BLaER1 treated with 17β-estradiol and CSF1 and Interleukin-3, amounts not matched to agents 10 nM and 100 nM (cell line): ENCODE measurements at regions not wholly inside any gene's neighbourhood (a gene's known extent, or its start where the extent isn't known, plus 50 kb on each side); places are given as distances from the start of the nearest gene placed in this dataset.

Experiments
- H3K27ac ChIP-seq, 11 experiments: shearing (Covaris generic); formaldehyde crosslinking; 2 replicates each; pipeline ENCODE4 v1.8.1; 2022
- H3K27me3 ChIP-seq, 11 experiments: shearing (Covaris generic); formaldehyde crosslinking; 2 replicates each; pipeline ENCODE4 v1.8.1; 2022
- H3K36me3 ChIP-seq, 11 experiments: shearing (Covaris generic); formaldehyde crosslinking; 2 replicates each; pipeline ENCODE4 v1.8.1; 2022
- H3K4me1 ChIP-seq, 10 experiments: shearing (Covaris generic); formaldehyde crosslinking; 2 replicates each; pipeline ENCODE4 v1.8.1; 2022
- H3K4me2 ChIP-seq, 11 experiments: shearing (Covaris generic); formaldehyde crosslinking; 2 replicates each; pipeline ENCODE4 v1.8.1; 2022
- H3K4me3 ChIP-seq, 10 experiments: shearing (Covaris generic); formaldehyde crosslinking; 2 replicates each; pipeline ENCODE4 v1.8.1; 2022
- H3K9ac ChIP-seq, 11 experiments: shearing (Covaris generic); formaldehyde crosslinking; 2 replicates each; pipeline ENCODE4 v1.8.1; 2022
- H3K9me3 ChIP-seq, 11 experiments: shearing (Covaris generic); formaldehyde crosslinking; replicated peaks in 1 of 11; 2 replicates each; pipeline ENCODE4 v1.8.1; 2022
- H4K20me1 ChIP-seq, 11 experiments: shearing (Covaris generic); formaldehyde crosslinking; 2 replicates each; pipeline ENCODE4 v1.8.1; 2022
- Cebpa-rat ChIP-seq, 11 experiments: shearing (Covaris generic); IDR thresholded peaks; 2 replicates each; pipeline ENCODE4 v1.8.1; 2022

DNA sequence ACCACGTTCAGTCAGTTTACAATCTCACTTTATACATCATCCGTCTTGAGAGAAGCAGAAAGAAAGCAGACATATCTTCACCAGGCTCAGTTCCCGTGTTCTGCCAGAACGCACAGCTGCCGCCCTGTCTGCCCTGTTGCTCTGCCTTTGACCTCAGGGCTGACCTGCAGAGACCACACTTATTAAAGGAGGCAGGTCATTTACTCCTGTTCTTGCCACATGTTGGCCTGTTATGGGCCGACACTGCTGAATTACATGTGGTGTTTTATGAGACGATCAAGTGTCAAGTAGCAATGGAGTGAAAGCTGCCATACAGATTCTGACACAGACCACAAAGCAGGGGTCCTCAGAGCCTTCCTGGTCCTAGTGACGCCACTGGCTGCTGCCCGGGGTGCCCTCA lies 232.2 kb downstream of the TTC32 start:
- no peaks in the 10 kb centered on the region for H4K20me1 ChIP-seq
- no peaks in the 10 kb centered on the region for H3K36me3 ChIP-seq
- TF ChIP-seq Cebpa-rat (IDR thresholded peaks at IDR 0.05): no peak
- no peaks in the 10 kb centered on the region for H3K9me3 ChIP-seq
- H3K27me3 ChIP-seq: peaks cover 0 to 17% (median 11%) of the 10 kb centered on the region in 11 experiments; a peak in 8 of 22 replicates
- no peak overlapping the region for H3K4me2 ChIP-seq
- no peak overlapping the region for H3K27ac ChIP-seq
- no peak overlapping the region for H3K4me3 ChIP-seq
- H3K4me1 ChIP-seq: no peaks in the 10 kb centered on the region
- no peak overlapping the region for H3K9ac ChIP-seq

DNA sequence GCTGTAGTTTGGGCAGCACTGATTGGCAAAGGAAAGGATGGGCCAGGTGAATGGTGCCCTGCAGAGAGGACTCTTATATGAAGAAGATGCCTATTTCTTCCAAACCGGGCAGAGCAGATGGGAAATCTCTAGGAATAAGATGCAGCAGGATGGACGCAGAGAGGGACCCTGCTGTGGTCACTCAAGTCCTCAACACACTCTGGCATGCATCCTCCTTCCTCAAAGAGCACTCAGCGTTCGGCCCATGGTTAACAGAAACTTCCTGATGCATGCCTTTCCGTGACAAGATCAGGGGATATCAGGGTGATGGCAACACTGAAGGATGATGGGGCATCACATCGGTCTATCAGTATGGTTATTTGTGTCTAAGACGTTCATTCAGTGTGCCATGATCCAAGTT lies 232.7 kb downstream of the TTC32 start:
- Histone ChIP-seq H3K4me2 (no peak overlapping the region), H3K27me3 (peaks cover 0 to 17% (median 11%) of the 10 kb centered on the region in 11 experiments; a peak in 8 of 22 replicates)

DNA sequence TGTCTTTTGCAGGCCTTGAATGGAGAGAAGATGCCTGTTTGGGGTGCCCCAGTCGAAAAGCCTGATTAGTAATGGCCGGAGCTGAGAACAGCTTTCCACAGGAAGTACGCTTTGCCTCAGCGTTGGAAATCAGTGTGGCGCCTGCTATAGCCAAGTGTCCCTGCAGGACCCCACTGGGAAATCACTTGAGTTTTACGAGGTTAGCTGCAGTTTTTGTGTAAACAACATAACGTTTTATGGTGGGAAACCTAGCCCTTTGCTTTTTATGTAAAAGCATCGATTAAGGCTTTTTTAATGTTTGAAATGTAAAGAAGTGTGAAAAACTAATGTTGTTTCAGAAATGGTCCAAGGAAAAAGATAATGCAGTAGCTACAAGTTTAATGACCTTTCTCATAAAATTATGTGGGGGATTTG lies 234.2 kb downstream of the TTC32 start:
- Histone ChIP-seq H3K4me2 (no peak overlapping the region), H3K27me3 (peaks cover 0 to 17% (median 11%) of the 10 kb centered on the region in 11 experiments; a peak in 8 of 22 replicates), H3K4me1 (no peaks in the 10 kb centered on the region), H3K9ac (no peak overlapping the region), H3K36me3 (no peaks in the 10 kb centered on the region), H4K20me1 (no peaks in the 10 kb centered on the region), H3K4me3 (no peak overlapping the region), H3K27ac (no peak overlapping the region), H3K9me3 (no peaks in the 10 kb centered on the region)
- TF ChIP-seq Cebpa-rat (IDR thresholded peaks at IDR 0.05): no peak

More for the DNA sequence above, 232.7 kb downstream of the TTC32 start:
- no peaks in the 10 kb centered on the region for H3K36me3 ChIP-seq
- H4K20me1 ChIP-seq: no peaks in the 10 kb centered on the region
- no peak overlapping the region for H3K27ac ChIP-seq
- H3K9me3 ChIP-seq: no peaks in the 10 kb centered on the region
- H3K9ac ChIP-seq: no peak overlapping the region
- no peak for TF ChIP-seq Cebpa-rat (IDR thresholded peaks at IDR 0.05)
- no peaks in the 10 kb centered on the region for H3K4me1 ChIP-seq
- no peak overlapping the region for H3K4me3 ChIP-seq

DNA sequence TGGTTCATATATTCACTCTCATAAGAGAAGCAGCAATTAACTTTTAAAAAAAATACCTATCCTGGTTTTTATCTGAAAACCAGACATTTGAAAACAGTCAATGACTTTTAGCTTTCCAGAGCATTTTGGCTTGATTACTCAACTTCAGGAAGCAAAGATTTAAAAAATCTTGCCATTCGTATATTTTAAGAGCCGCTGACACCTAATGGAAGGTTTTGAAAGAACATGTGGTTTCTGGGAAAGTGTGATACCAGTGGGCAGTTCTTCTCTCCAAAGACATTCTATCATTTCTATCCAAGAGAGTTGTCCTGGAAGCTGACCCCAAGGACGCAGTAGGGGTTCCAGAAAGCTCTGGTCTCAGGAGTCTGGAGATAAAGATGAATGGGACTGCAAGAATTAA lies 234.7 kb downstream of the TTC32 start:
- no peaks in the 10 kb centered on the region for H3K36me3 ChIP-seq
- no peak overlapping the region for H3K4me3 ChIP-seq
- TF ChIP-seq Cebpa-rat (IDR thresholded peaks at IDR 0.05): no peak
- H4K20me1 ChIP-seq: no peaks in the 10 kb centered on the region
- H3K4me1 ChIP-seq: no peaks in the 10 kb centered on the region
- H3K4me2 ChIP-seq: no peak overlapping the region
- H3K27ac ChIP-seq: no peak overlapping the region
- no peaks in the 10 kb centered on the region for H3K9me3 ChIP-seq
- no peak overlapping the region for H3K9ac ChIP-seq
- peaks cover 0 to 17% (median 11%) of the 10 kb centered on the region in 11 experiments; a peak in 8 of 22 replicates for H3K27me3 ChIP-seq

DNA sequence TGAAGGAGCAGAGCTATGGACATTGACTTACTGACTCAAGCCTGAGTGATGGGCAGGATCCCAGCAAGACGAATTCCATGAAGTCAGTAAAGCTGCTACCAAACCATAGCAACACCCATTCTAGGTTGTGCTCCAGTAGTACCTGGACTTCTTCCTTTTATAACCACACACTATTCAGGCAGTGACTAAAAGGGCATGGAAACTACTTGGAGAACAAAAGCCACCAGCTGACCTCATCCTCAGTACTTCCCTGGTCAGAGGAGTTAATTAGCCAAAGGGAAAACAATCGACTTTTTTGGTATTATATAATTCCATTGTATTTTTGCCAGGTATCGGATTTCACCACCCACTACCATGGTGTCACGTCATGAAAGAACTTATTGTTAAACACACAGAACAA lies 237.1 kb downstream of the TTC32 start:
- Histone ChIP-seq H3K4me1 (no peaks in the 10 kb centered on the region), H3K9me3 (no peaks in the 10 kb centered on the region), H3K27me3 (peaks cover 0 to 7% (median 3%) of the 10 kb centered on the region in 11 experiments; a peak in 4 of 22 replicates), H3K4me3 (no peak overlapping the region), H3K9ac (no peak overlapping the region), H3K27ac (no peak overlapping the region), H4K20me1 (no peaks in the 10 kb centered on the region), H3K4me2 (no peak overlapping the region), H3K36me3 (no peaks in the 10 kb centered on the region)
- TF ChIP-seq Cebpa-rat (IDR thresholded peaks at IDR 0.05): no peak

DNA sequence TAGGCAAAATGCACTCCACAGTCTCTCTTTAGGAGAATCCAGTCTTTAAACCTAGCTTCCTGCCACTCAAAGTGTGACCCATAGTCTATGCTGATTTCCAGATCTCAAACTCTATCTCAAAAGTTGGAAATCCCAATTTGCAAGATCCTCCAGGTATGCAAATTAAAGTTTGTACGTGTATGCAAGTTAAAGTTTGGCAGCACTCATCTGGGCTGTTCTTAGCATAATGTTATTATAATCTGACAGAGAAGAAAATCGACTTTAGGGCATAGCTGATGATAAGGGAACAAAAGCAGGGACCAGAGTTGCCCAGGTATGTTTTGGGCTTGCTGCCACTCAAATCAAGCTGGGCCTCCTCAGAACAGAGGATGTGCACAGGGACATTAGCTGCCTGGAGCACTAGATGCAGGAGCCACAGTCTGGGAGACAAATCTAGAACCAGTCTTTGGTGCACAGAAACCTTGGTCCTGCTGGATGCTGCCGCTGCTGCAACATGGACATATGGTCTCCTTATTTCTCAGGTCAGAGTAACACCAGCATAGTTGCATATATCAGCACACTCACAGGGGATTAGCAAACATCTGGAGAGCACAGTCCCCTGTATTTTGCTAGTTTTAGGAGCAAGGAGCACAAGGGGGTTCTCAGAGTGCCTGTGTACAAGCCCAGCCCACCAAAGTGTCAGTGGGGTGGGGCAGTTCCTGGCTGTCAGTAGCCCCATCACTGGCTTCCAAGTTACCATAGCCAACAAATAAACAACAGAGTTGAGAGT lies 242.6 kb downstream of the TTC32 start:
- H3K36me3 ChIP-seq: no peaks in the 10 kb centered on the region

DNA sequence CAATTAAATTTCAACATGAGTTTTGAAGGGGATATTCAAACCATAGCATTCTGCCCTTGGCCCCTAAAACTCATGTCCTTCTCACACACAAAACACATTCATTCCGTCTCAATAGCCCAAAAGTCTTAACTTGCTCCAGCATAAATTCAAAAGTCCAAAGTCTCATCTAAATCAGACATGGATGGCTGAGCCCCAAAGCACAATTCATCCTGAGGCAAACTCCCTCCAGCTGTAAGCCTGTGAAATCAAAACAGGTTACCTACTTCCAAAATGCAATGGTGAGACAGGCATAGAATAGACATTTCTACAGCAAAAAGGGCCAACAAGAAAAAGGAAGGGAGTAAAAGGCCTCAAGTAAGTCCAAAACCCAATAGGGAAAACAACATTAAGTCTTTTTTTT lies 245.8 kb downstream of the TTC32 start:
- H4K20me1 ChIP-seq: no peaks in the 10 kb centered on the region
- no peak for TF ChIP-seq Cebpa-rat (IDR thresholded peaks at IDR 0.05)

More for the DNA sequence above, 242.6 kb downstream of the TTC32 start:
- no peaks in the 10 kb centered on the region for H3K9me3 ChIP-seq
- TF ChIP-seq Cebpa-rat (IDR thresholded peaks at IDR 0.05): no peak
- H3K27me3 ChIP-seq: no peaks in the 10 kb centered on the region
- H3K27ac ChIP-seq: no peak overlapping the region
- H4K20me1 ChIP-seq: no peaks in the 10 kb centered on the region
- H3K4me3 ChIP-seq: no peak overlapping the region
- no peak overlapping the region for H3K9ac ChIP-seq
- H3K4me1 ChIP-seq: no peaks in the 10 kb centered on the region
- no peak overlapping the region for H3K4me2 ChIP-seq

DNA sequence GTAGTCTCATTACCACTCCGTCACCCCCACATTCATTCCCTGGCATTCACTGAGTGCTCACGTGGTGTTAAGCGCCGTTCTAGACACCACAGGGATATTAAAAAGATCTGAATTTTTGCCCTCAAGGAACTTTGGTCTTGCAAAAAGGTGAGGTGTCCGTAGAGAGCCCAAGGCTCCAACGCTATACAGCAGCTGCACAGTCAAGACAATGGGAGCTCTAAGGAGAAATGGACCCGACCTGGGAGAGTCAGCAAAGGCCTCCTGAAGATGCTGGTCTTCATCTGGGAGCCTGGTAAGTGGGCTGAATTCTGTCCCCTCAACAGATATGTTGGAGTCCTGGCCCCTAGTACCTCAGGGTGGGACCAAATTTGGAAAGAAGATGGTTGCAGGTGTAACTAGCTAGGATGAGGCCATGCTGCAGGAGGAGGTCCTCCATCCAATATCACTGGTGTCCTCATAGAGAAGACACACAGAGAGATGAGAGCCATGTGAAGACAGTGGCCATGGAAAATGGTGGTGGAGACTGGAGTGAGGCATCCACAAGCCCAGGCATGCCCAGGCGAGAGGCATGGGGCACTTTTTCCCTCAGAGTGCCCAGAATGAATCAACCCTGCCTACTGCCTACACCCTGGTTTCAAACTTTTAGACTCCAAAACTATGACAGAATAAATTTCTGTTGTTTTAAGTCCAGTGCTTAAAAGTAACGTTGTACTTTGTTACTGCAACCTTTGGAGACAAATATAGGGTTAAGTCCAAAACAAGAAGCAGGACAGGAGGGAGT lies 247.3 kb downstream of the TTC32 start:
- Histone ChIP-seq H3K27ac (no peak overlapping the region), H3K4me2 (no peak overlapping the region), H3K27me3 (no peaks in the 10 kb centered on the region), H4K20me1 (no peaks in the 10 kb centered on the region), H3K4me3 (no peak overlapping the region), H3K9me3 (no peaks in the 10 kb centered on the region), H3K36me3 (no peaks in the 10 kb centered on the region), H3K9ac (no peak overlapping the region), H3K4me1 (no peaks in the 10 kb centered on the region)
- TF ChIP-seq Cebpa-rat (IDR thresholded peaks at IDR 0.05): no peak

More for the DNA sequence above, 245.8 kb downstream of the TTC32 start:
- H3K4me1 ChIP-seq: no peaks in the 10 kb centered on the region
- no peak overlapping the region for H3K9ac ChIP-seq
- H3K9me3 ChIP-seq: no peaks in the 10 kb centered on the region
- H3K27ac ChIP-seq: no peak overlapping the region
- H3K4me2 ChIP-seq: no peak overlapping the region
- H3K27me3 ChIP-seq: no peaks in the 10 kb centered on the region
- H3K4me3 ChIP-seq: no peak overlapping the region
- no peaks in the 10 kb centered on the region for H3K36me3 ChIP-seq

DNA sequence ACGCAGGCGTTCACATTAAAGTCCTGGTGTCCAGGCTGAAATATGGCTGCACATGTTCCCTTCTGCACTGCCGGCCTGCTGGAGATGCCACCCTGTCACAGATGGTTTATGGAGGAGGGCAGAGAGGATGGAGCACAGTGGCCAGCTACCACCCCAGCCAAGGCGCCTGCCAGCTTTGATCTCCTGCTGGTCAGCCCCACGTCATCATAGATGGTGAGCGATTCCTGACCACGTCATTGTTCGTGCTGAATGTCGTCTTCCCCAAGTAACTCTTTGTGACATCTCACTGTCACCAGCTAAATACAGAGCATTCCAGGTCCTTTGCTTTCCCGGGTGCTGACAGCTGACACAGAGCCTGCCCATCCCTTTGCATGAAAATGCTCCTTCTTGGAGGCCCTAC lies 248.3 kb downstream of the TTC32 start:
- H4K20me1 ChIP-seq: no peaks in the 10 kb centered on the region
- no peak overlapping the region for H3K4me2 ChIP-seq
- H3K9me3 ChIP-seq: no peaks in the 10 kb centered on the region
- H3K4me1 ChIP-seq: no peaks in the 10 kb centered on the region
- H3K4me3 ChIP-seq: no peak overlapping the region
- H3K9ac ChIP-seq: no peak overlapping the region
- TF ChIP-seq Cebpa-rat (IDR thresholded peaks at IDR 0.05): no peak
- H3K27ac ChIP-seq: no peak overlapping the region
- H3K27me3 ChIP-seq: no peaks in the 10 kb centered on the region
- H3K36me3 ChIP-seq: no peaks in the 10 kb centered on the region
